H4 (cell line): ENCODE measurements at regions not wholly inside any gene's neighbourhood (a gene's known extent, or its start where the extent isn't known, plus 50 kb on each side); places are given as distances from the start of the nearest gene placed in this dataset.

ENCODE experiments used
- DNase-seq: peaks from one replicate; pipeline ENCODE4 v3.0.0-alpha.2; 2015; ENCODE audit warnings: low spot score

- no peak for DNase-seq
Measured at GRCh38 chr22:46090631-46091201, 59.6 kb upstream of the PPARA start.

GRCh38 chr22:46091277-46091977 is 58.9 kb upstream of the PPARA start:
- DNase-seq: no peak

GRCh38 chr22:46092011-46092410 is 58.3 kb upstream of the PPARA start:
- no peak for DNase-seq

GRCh38 chr22:46092670-46093410 is 57.5 kb upstream of the PPARA start:
- DNase-seq: no peak

- DNase-seq: no peak
Measured at GRCh38 chr22:46093796-46094195, 56.5 kb upstream of the PPARA start.

DNA sequence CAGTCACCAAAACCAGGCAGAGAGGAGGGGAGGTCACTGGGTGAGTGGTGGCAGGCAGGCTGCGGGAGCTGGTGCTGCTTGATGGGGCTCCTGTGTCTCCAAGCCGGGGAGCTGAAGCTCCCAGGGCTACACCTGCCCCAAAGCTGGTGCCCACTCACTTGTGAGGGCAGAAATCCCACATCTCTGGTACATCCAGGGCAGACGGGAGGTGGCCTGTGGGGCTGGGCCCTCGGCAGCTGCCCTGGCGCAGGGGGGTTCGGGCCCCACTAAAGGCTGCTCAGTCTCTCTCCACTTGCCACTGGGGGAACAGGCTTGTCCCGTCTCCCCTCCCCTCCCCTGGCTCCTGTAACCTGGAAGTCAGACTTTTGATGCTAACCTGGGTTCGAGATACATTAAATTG is 55.6 kb upstream of the PPARA start:
- no peak for DNase-seq

GRCh38 chr22:46096051-46096450 is 54.3 kb upstream of the PPARA start:
- no peak for DNase-seq

DNA sequence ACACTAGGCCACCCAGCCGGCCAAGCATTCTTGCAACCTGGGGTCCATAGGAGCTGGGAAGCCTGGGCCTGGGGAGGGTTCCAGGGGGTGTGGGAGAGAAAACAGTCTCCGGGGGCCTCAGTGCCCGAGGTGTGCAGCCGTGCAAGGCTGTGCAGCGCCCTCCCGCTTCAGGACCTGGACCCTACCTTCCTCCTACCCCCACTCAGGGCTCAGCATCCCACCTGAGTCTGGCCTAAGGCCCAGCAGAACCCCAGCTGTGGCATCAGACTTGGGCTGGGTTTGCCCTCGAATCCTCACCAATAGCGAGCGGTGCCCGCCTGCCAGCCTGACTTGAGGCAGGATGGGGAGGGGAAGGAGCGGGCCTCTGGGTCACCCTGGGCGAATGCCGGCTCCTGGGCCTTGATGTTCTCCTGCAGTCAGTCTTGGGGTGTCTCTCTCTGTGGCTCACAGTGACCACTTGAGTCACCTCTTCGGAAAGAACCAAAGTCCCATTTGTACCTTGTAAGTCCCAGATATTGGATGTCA is 53.6 kb upstream of the PPARA start:
- no peak for DNase-seq

DNA sequence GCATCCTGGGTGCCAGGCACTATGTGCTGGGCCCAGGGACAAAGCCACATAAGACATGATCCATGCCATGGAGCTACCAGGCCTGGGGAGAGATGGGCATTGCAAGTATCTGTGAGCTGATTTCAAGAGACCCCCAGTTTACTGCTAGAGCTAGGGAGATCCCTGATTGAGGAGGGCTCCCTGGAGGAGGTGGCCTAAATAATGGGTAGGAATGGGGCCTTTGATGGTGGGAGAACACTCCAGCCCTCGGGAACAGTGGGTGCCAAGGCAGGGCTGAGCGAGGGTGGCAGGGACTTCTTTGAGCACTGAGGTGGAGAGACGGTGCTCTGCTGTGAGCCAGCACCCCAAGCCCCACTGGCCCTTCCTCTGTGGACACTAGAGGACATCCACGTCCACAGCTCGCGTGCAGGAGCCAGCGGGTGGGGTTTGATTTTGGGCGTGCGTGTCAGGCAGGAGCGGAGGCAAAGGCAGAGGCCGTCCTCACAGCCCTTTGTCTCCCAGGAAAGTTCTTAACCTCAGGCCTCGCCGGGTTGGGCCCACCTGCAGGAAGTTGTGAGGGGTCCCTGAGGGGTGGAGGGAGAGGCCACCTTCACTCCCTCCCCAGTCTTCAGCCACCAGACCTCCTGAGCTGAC is 52.9 kb upstream of the PPARA start:
- DNase-seq: no peak

- no peak for DNase-seq
Measured at GRCh38 chr22:46098525-46099475, 51.5 kb upstream of the PPARA start.

- no peak for DNase-seq
Measured at GRCh38 chr22:46099740-46100139, 50.6 kb upstream of the PPARA start.

GRCh38 chr22:46100401-46101105 is 49.8 kb upstream of the PPARA start:
- DNase-seq: no peak
